Stomach (tissue), 8 donors: ENCODE measurements at regions not wholly inside any gene's neighbourhood (a gene's known extent, or its start where the extent isn't known, plus 50 kb on each side); places are given as distances from the start of the nearest gene placed in this dataset.
A peak's percentile ranks its signal among the peaks of the same experiment; 100 is the strongest.

ENCODE experiments used
- DNase-seq, 2 donors: peaks; one replicate each; pipeline versions ENCODE4 v3.0.0 to v3.0.0-alpha.2; 2013 to 2019
- H3K27ac ChIP-seq, 5 donors: fragments of 200-600 bp in 4 of 5; sonication (generic) in 4 of 5; one replicate each; pipeline ENCODE4 v1.5.1; 2013 to 2019; ENCODE audit warnings: mild to moderate bottlenecking in 1 of 5, moderate library complexity in 1 of 5
- H3K27me3 ChIP-seq, 3 donors: fragments of 200-600 bp; sonication (generic); one replicate each; pipeline ENCODE4 v1.5.1; 2017 to 2019; ENCODE audit warnings: mixed run types in 1 of 3
- H3K36me3 ChIP-seq, 4 donors: fragments of 200-600 bp; sonication (generic); 1 replicate in 3 of 4; 2 replicates in 1 of 4; pipeline ENCODE4 v1.5.1; 2016 to 2019
- H3K4me1 ChIP-seq, 4 donors: fragments of 200-600 bp; sonication (generic); one replicate each; pipeline ENCODE4 v1.5.1; 2016 to 2019
- H3K4me3 ChIP-seq, 4 donors: fragments of 200-600 bp; sonication (generic) in 3 of 4; one replicate each; pipeline ENCODE4 v1.5.1; 2016 to 2019; ENCODE audit warnings: mild to moderate bottlenecking in 1 of 4
- H3K9me3 ChIP-seq, 4 donors: fragments of 200-600 bp; sonication (generic); one replicate each; pipeline ENCODE4 v1.5.1; 2016 to 2019
- EP300 ChIP-seq: sonication (generic); formaldehyde crosslinking; IDR thresholded peaks from one replicate; pipeline ENCODE4 v1.6.1; 2017; ENCODE audit warnings: antibody characterized with exemption
- POLR2A ChIP-seq, 4 donors: fragments of 450-650 bp; IDR thresholded peaks; one replicate each; pipeline ENCODE4 v1.6.1; 2016; ENCODE audit warnings: antibody characterized with exemption in 4 of 4, control low read depth in 2 of 4, mild to moderate bottlenecking in 1 of 4, moderate library complexity in 1 of 4
- POLR2AphosphoS5 ChIP-seq, 3 donors: sonication (generic); formaldehyde crosslinking; IDR thresholded peaks; one replicate each; pipeline ENCODE4 v1.6.1; 2016; ENCODE audit warnings: antibody characterized with exemption in 3 of 3
- WGBS, 5 donors: extraction: QIAGEN DNeasy Blood & Tissue Kit in 3 of 5; methylation state at CpG; one replicate each; pipeline versions ENCODE4 v1.1.5 to v1.1.7; 2013 to 2018; 5-methylcytosine and 5-hydroxymethylcytosine counted together
- intact Hi-C: fragments of 100-400 bp; cut with DNase I; formaldehyde crosslinking; loops from one replicate; pipeline ENCODE4 v1.15.1; 2023; ENCODE audit warnings: low total_unique reads
- TF ChIP-seq, protein P1 (sequence below), 7 experiments: fragments of 450-650 bp in 4 of 7; fragments of 200-600 bp in 3 of 7; sonication (generic) in 3 of 7; IDR thresholded peaks; one replicate each; pipeline ENCODE4 v1.5.1; 2016 to 2019; ENCODE audit warnings: antibody characterized with exemption in 7 of 7, control low read depth in 2 of 7, mild to moderate bottlenecking in 1 of 7
- donor health status: healthy with polysubstance abuse.
- donor health status: Bipolar disorder and iron deficiency.
- donor health status: healthy.

DNA sequence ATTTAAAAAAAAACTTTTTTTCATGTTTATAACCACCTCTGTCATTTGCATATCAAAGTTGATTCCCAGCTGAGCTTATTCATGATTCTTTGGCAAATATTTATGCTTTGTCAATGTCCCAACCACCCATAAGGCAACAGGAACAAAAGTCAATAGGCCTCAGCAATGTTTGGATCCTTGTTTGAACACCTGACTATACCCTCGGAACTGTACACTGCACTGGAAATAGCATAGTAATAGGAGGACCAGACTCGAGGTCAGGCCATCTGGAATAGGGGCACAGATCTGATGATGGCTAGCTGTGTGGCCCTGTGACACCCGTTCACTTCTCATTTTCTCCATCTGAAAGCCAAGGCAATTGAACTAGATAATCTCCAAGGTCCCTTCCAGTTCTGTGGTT is 301.7 kb upstream of the ATP11B start:
- H3K9me3 ChIP-seq: no peaks in the 10 kb centered on the region
- no peak overlapping the region for H3K4me3 ChIP-seq
- intact Hi-C loops: no loop called here
- H3K36me3 ChIP-seq: no peaks in the 10 kb centered on the region
- 28 to 59% (median 31%) methylated on average over 3 of the region's 3 CpGs for WGBS, 5 donors
- H3K27me3 ChIP-seq: no peaks in the 10 kb centered on the region
- H3K4me1 ChIP-seq: peaks cover 0 to 13% (median 7%) of the 10 kb centered on the region in 4 donors
- no peak for DNase-seq
- H3K27ac ChIP-seq: peak overlapping the region in 1 of 5 donors; percentile 2
- TF ChIP-seq POLR2AphosphoS5 (IDR thresholded peaks at IDR 0.05) (peak in 1 of 3 donors; percentile 15), POLR2A (IDR thresholded peaks at IDR 0.05) (no peak), EP300 (no peak)
- TF ChIP-seq, protein P1, sequence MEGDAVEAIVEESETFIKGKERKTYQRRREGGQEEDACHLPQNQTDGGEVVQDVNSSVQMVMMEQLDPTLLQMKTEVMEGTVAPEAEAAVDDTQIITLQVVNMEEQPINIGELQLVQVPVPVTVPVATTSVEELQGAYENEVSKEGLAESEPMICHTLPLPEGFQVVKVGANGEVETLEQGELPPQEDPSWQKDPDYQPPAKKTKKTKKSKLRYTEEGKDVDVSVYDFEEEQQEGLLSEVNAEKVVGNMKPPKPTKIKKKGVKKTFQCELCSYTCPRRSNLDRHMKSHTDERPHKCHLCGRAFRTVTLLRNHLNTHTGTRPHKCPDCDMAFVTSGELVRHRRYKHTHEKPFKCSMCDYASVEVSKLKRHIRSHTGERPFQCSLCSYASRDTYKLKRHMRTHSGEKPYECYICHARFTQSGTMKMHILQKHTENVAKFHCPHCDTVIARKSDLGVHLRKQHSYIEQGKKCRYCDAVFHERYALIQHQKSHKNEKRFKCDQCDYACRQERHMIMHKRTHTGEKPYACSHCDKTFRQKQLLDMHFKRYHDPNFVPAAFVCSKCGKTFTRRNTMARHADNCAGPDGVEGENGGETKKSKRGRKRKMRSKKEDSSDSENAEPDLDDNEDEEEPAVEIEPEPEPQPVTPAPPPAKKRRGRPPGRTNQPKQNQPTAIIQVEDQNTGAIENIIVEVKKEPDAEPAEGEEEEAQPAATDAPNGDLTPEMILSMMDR (IDR thresholded peaks at IDR 0.05): no peak

DNA sequence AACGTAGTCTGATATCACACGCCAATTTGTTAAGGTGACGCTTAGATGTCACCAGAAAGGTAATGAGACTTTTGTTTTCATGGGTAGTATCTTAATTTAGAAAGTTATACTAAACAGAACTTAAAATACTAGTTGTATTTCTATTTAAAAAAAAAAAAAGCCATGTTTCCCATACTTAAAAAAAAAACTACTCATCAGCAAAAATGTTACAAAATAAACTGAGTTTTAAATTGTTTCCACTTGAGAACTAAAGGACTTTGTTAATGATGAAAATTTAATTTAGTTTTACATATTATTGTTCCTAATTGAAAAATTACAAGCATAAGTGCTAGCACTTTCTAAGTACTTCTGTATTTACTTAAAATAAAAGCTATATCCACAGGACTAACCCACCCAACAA is 300.8 kb upstream of the ATP11B start:
- no peaks in the 10 kb centered on the region for H3K36me3 ChIP-seq
- no peak for DNase-seq
- H3K27me3 ChIP-seq: no peaks in the 10 kb centered on the region
- H3K4me1 ChIP-seq: peaks cover 0 to 13% (median 6%) of the 10 kb centered on the region in 4 donors
- H3K27ac ChIP-seq: no peak overlapping the region
- TF ChIP-seq, protein P1 (IDR thresholded peaks at IDR 0.05): no peak
- TF ChIP-seq POLR2AphosphoS5 (IDR thresholded peaks at IDR 0.05) (no peak), POLR2A (IDR thresholded peaks at IDR 0.05) (no peak), EP300 (no peak)
- no peak overlapping the region for H3K4me3 ChIP-seq
- intact Hi-C loops: no loop called here
- 93 to 97% (median 95%) methylated on average over 3 of the region's 3 CpGs for WGBS, 5 donors
- no peaks in the 10 kb centered on the region for H3K9me3 ChIP-seq

DNA sequence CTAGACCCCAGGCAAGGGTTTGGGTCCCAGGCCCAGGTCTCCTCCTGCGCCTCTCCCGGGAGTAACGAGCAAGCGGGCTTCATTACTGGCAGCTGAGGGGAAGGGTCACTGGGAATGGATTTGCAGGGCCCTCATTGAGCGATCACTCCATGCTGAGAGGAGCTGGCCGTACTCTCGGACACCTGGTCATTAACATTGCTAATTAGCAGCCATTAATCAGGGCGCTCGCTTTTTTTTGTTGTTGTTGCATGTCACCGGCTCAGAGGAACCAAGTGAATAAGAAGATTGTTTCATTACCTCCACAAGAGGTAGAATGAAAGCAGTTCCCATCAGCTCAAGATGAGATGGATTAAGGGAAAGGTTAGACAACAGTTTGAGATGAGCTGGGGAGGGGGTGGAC is 293.0 kb upstream of the ATP11B start:
- 82 to 93% (median 88%) methylated on average over 10 of the region's 10 CpGs for WGBS, 5 donors
- Histone ChIP-seq H3K4me1 (no peaks in the 10 kb centered on the region), H3K27me3 (no peaks in the 10 kb centered on the region), H3K9me3 (no peaks in the 10 kb centered on the region), H3K27ac (no peak overlapping the region), H3K36me3 (no peaks in the 10 kb centered on the region), H3K4me3 (no peak overlapping the region)
- TF ChIP-seq EP300 (no peak), POLR2A (IDR thresholded peaks at IDR 0.05) (no peak)
- TF ChIP-seq, protein P1 (IDR thresholded peaks at IDR 0.05): no peak
- intact Hi-C loops: no loop called here
- DNase-seq: no peak

DNA sequence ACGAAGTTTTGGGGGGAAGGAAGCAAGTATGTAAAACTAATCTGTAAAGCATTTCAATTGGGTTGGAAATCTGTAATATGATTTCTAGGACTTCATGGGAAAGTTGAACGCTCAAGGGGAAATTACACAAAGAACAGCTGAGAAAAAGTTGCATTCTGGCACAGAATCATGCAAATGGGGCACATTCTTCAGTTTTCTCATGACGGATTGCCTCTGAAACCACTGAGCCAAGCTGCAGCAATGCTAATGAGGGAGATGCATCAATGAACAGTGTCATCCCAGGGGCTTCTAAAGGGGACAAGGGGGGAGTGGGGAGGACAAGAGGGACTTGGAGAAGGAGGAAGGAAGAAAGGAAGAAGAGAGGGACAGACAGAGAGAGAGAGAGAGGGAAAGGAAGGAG is 291.4 kb upstream of the ATP11B start:
- H3K27ac ChIP-seq: no peak overlapping the region
- no peak for TF ChIP-seq POLR2AphosphoS5 (IDR thresholded peaks at IDR 0.05)
- TF ChIP-seq, protein P1 (IDR thresholded peaks at IDR 0.05): no peak
- TF ChIP-seq EP300: no peak
- TF ChIP-seq POLR2A (IDR thresholded peaks at IDR 0.05): no peak
- H3K27me3 ChIP-seq: no peaks in the 10 kb centered on the region
- intact Hi-C loops: no loop called here
- H3K4me1 ChIP-seq: no peaks in the 10 kb centered on the region
- no peaks in the 10 kb centered on the region for H3K36me3 ChIP-seq
- 52 to 75% (median 65%) methylated on average over 3 of the region's 3 CpGs for WGBS, 5 donors
- no peak overlapping the region for H3K4me3 ChIP-seq
- no peaks in the 10 kb centered on the region for H3K9me3 ChIP-seq
- DNase-seq: peak in 1 of 2 donors; percentile 31
